ENCODE measurements at regions not wholly inside any gene's neighbourhood (a gene's known extent, or its start where the extent isn't known, plus 50 kb on each side); places are given as distances from the start of the nearest gene placed in this dataset.

- no peak for TF ChIP-seq POLR2AphosphoS5 (IDR thresholded peaks at IDR 0.05; ENCODE audit: low read depth, low read length)
- TF ChIP-seq POLR2A (IDR thresholded peaks at IDR 0.05; ENCODE audit: low read depth, low read length): no peak
- no peak for TF ChIP-seq TAF1 (IDR thresholded peaks at IDR 0.05; ENCODE audit: low read depth, low read length)
- TF ChIP-seq SPI1 (IDR thresholded peaks at IDR 0.05; ENCODE audit: low read depth, low read length): no peak
- TF ChIP-seq PAX5 (IDR thresholded peaks at IDR 0.05; ENCODE audit: insufficient read depth, low read length, severe bottlenecking): no peak
Observed at GRCh38 chr19:28307963-28308362, 905.0 kb downstream of the UQCRFS1 start.

All from GM12891 (cell line).